PFSK-1 (cell line): ENCODE measurements at regions not wholly inside any gene's neighbourhood (a gene's known extent, or its start where the extent isn't known, plus 50 kb on each side); places are given as distances from the start of the nearest gene placed in this dataset.

Experiments
- FOXP2 ChIP-seq: optimal IDR thresholded peaks from 2 replicates; pipeline ENCODE3; 2011; ENCODE audit warnings: borderline replicate concordance, control low read depth, inconsistent platforms; ENCODE audit not compliant: insufficient read depth; ENCODE audit errors: extremely low read length, extremely low read depth
- POLR2AphosphoS5 ChIP-seq: IDR thresholded peaks from 2 replicates; pipeline ENCODE4 v1.6.1; 2012; ENCODE audit warnings: low read depth, mild to moderate bottlenecking, control low read depth, low read length, moderate library complexity
- SIN3A ChIP-seq: IDR thresholded peaks from 2 replicates; pipeline ENCODE4 v1.6.1; 2012; ENCODE audit warnings: mild to moderate bottlenecking, low read length, moderate library complexity, borderline replicate concordance; ENCODE audit not compliant: insufficient read depth
- TAF1 ChIP-seq: IDR thresholded peaks from 2 replicates; pipeline ENCODE4 v1.6.1; 2012; ENCODE audit warnings: low read length, control low read depth, borderline replicate concordance; ENCODE audit not compliant: insufficient read depth
- TF ChIP-seq, protein P1 (sequence below), 2 experiments: IDR thresholded peaks; 2 replicates each; pipeline versions ENCODE4 v1.6.1 to v1.8.0; 2011 to 2012; ENCODE audit warnings: low read depth in 2 of 2, low read length in 2 of 2, control low read depth in 1 of 2, inconsistent platforms in 1 of 2, mild to moderate bottlenecking in 1 of 2, moderate library complexity in 1 of 2; ENCODE audit not compliant: insufficient read depth in 1 of 2

DNA sequence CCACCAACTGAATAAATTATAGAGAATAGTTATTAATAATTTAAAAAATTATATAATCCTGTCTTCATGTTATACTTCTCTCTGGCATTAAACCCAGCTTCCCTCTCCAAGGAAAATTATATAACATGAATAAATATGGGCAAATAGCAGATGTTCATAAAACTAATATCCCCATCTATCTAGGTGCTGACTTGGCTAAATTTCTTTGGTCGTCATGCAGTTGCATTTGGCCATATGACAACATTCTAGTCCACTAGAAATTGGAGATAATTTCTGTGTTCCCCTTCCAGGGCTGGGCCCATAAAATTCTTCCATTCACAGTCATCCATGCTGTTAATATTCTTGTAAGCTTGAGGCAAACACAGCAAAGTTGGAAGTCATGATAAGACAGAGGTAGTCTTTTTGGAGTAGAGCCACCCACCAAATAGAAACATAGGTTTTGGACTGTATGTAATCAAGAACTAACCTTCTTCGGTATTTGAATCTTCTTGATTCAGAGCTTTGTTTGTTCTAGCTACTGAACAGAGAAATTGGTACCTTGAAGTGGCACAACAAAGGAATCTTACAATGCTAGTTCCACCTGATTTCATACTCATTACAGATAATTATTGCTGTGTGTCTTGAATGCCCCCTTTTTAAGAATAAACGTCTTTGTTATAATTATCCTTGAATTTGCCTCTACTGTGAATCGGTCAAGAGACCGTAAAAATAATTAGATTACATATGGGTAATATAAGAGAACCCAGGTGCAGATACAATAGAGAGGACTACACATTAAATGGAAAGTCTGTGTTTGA, 678.5 kb upstream of the PCDH20 start:
- TF ChIP-seq FOXP2 (no peak), POLR2AphosphoS5 (no peak), SIN3A (no peak), TAF1 (no peak)
- TF ChIP-seq, protein P1, sequence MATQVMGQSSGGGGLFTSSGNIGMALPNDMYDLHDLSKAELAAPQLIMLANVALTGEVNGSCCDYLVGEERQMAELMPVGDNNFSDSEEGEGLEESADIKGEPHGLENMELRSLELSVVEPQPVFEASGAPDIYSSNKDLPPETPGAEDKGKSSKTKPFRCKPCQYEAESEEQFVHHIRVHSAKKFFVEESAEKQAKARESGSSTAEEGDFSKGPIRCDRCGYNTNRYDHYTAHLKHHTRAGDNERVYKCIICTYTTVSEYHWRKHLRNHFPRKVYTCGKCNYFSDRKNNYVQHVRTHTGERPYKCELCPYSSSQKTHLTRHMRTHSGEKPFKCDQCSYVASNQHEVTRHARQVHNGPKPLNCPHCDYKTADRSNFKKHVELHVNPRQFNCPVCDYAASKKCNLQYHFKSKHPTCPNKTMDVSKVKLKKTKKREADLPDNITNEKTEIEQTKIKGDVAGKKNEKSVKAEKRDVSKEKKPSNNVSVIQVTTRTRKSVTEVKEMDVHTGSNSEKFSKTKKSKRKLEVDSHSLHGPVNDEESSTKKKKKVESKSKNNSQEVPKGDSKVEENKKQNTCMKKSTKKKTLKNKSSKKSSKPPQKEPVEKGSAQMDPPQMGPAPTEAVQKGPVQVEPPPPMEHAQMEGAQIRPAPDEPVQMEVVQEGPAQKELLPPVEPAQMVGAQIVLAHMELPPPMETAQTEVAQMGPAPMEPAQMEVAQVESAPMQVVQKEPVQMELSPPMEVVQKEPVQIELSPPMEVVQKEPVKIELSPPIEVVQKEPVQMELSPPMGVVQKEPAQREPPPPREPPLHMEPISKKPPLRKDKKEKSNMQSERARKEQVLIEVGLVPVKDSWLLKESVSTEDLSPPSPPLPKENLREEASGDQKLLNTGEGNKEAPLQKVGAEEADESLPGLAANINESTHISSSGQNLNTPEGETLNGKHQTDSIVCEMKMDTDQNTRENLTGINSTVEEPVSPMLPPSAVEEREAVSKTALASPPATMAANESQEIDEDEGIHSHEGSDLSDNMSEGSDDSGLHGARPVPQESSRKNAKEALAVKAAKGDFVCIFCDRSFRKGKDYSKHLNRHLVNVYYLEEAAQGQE (IDR thresholded peaks at IDR 0.05; ENCODE audit: insufficient read depth in 1 of 2, low read depth in 2 of 2, low read length in 2 of 2), result no peak

DNA sequence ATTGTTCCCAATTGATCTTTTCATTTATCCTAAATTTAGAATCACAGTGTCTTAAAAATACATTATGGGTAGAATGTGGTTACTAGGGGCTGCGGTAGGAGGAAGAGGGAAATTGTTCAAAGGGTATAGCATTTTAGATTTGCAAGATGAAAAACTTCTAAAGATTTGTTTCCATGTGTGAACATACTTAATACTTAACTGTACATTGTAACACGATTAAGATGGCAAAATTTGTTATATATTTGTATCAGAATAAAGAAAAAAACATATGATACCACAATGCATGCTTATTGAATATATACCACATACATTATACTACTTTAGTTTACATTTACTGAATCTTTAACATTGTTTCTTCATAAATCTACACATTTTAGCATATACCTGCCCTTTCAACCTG, 677.3 kb upstream of the PCDH20 start:
- TF ChIP-seq POLR2AphosphoS5 (no peak), SIN3A (no peak), TAF1 (no peak), FOXP2 (no peak)
- TF ChIP-seq, protein P1 (IDR thresholded peaks at IDR 0.05; ENCODE audit: insufficient read depth in 1 of 2, low read depth in 2 of 2, low read length in 2 of 2), result no peak

DNA sequence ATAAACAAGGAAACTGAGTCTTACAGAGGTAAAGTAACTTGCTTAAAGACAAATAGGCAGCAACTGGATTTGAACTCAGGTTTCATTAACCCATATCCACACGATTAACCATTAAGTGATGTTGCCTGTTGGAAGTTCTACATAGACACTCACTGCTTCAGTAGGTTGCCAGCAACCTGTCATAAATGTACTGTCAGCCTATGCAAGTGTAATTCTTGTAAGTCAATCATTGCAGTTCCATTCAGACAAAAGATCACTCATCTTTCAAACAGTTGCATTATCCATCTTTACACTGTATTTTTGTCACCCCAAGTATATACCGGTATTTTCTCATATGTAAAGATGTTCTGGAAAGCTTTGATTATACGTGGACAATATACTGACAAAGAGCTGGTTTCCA, 676.9 kb upstream of the PCDH20 start:
- TF ChIP-seq, protein P1 (IDR thresholded peaks at IDR 0.05; ENCODE audit: insufficient read depth in 1 of 2, low read depth in 2 of 2, low read length in 2 of 2), result no peak
- TF ChIP-seq SIN3A (no peak), FOXP2 (no peak), TAF1 (no peak), POLR2AphosphoS5 (no peak)

DNA sequence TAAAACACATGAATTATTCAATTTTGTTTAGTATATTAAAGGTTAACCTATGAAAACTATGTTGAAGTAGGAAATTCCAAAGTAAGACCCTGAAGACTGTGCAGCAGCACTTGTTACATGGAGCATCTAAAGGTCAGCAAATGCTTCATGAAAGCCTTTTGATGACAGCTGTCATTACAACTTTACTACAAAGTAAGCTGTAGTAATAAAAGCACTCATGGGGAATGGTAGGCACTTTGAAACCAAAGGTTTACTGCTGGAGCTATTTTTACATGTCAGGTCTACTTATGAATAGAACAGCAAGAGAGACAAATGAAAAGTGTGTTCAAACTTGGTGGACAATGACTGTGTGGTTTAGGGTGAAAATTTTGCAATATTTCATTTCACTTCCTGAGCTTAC, 672.5 kb upstream of the PCDH20 start:
- TF ChIP-seq POLR2AphosphoS5, result no peak
- TF ChIP-seq, protein P1 (IDR thresholded peaks at IDR 0.05; ENCODE audit: insufficient read depth in 1 of 2, low read depth in 2 of 2, low read length in 2 of 2), result no peak
- no peak for TF ChIP-seq SIN3A
- no peak for TF ChIP-seq TAF1
- no peak for TF ChIP-seq FOXP2
